Nephron (organoid): ENCODE measurements at regions not wholly inside any gene's neighbourhood (a gene's known extent, or its start where the extent isn't known, plus 50 kb on each side); places are given as distances from the start of the nearest gene placed in this dataset.

Experiments used
- H3K27ac Mint-ChIP-seq, 3 experiments: 2 replicates each; pipeline ENCODE4 v1.8.0; 2020; ENCODE audit warnings: mixed read lengths in 3 of 3, mild to moderate bottlenecking in 2 of 3, moderate library complexity in 1 of 3
- H3K27me3 Mint-ChIP-seq: 2 replicates; pipeline ENCODE4 v1.8.0; 2021; ENCODE audit warnings: low read depth, mild to moderate bottlenecking, moderate library complexity, mixed read lengths
- H3K36me3 Mint-ChIP-seq: 2 replicates; pipeline ENCODE4 v1.8.0; 2020; ENCODE audit warnings: low read depth, mixed read lengths
- H3K4me1 Mint-ChIP-seq: 2 replicates; pipeline ENCODE4 v1.8.0; 2020; ENCODE audit warnings: mixed read lengths
- H3K4me3 Mint-ChIP-seq, 3 experiments: 2 replicates each; pipeline ENCODE4 v1.8.0; 2020; ENCODE audit warnings: mild to moderate bottlenecking in 3 of 3, mixed read lengths in 3 of 3, moderate library complexity in 2 of 3
- H3K9me3 Mint-ChIP-seq: 2 replicates; pipeline ENCODE4 v1.8.0; 2020; ENCODE audit warnings: mixed read lengths
- TF ChIP-seq, protein P1 (sequence below), 3 experiments: fragments of 200-600 bp; sonication (generic); IDR thresholded peaks; one replicate each; pipeline ENCODE4 v1.5.0; 2021; ENCODE audit warnings: antibody characterized with exemption in 3 of 3; ENCODE audit not compliant: unreplicated experiment in 3 of 3

DNA sequence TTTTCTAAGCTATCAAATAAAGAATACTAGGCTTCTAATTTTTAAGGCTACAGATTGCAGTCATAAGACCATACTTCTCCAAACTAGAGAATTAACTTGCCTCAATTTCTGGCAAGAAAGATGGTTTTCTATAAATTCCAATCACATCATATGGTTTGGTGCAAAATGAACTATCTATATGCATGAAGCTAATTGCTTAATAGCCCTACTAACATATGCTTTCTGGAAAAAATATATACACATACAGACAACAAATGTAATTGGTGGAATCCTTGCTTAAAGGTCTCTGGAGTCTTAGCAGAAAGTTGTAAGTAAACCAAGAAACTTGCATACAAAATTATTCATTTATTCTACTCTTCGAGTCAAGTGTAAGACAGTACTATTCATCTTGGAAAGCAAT is 113.1 kb upstream of the NANOGP8 start:
- Mint-ChIP-seq H3K9me3 (no peaks in the 10 kb centered on the region), H3K27me3 (no peaks in the 10 kb centered on the region), H3K4me3 (no peak overlapping the region), H3K4me1 (no peaks in the 10 kb centered on the region), H3K36me3 (no peaks in the 10 kb centered on the region), H3K27ac (no peak overlapping the region)
- TF ChIP-seq, protein P1, sequence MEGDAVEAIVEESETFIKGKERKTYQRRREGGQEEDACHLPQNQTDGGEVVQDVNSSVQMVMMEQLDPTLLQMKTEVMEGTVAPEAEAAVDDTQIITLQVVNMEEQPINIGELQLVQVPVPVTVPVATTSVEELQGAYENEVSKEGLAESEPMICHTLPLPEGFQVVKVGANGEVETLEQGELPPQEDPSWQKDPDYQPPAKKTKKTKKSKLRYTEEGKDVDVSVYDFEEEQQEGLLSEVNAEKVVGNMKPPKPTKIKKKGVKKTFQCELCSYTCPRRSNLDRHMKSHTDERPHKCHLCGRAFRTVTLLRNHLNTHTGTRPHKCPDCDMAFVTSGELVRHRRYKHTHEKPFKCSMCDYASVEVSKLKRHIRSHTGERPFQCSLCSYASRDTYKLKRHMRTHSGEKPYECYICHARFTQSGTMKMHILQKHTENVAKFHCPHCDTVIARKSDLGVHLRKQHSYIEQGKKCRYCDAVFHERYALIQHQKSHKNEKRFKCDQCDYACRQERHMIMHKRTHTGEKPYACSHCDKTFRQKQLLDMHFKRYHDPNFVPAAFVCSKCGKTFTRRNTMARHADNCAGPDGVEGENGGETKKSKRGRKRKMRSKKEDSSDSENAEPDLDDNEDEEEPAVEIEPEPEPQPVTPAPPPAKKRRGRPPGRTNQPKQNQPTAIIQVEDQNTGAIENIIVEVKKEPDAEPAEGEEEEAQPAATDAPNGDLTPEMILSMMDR (IDR thresholded peaks at IDR 0.05; ENCODE audit: unreplicated experiment in 3 of 3) = no peak

DNA sequence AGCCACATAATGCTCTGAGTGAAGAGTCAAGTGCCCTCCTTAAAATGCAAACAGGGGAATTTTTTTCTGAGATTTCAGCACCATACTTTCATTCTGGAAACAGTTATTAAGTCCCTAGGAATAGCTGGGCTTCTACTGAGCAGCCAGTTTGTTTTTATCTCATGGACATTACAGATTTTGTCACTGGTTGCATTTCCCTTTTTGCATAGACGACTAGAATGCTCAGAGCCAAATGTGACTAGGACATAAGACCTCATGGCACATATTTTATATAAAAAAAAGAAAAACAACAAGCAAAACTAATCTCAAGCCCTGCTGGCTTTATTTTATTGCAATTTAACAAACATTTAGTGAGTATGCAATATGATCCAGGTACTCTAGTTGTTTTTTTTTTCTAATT is 112.7 kb upstream of the NANOGP8 start:
- Mint-ChIP-seq H3K4me1 (no peaks in the 10 kb centered on the region), H3K9me3 (no peaks in the 10 kb centered on the region), H3K27ac (peak overlapping the region in 1 of 3 experiments; percentile 51), H3K4me3 (no peak overlapping the region), H3K27me3 (no peaks in the 10 kb centered on the region), H3K36me3 (no peaks in the 10 kb centered on the region)
- TF ChIP-seq, protein P1 (IDR thresholded peaks at IDR 0.05; ENCODE audit: unreplicated experiment in 3 of 3) = no peak

DNA sequence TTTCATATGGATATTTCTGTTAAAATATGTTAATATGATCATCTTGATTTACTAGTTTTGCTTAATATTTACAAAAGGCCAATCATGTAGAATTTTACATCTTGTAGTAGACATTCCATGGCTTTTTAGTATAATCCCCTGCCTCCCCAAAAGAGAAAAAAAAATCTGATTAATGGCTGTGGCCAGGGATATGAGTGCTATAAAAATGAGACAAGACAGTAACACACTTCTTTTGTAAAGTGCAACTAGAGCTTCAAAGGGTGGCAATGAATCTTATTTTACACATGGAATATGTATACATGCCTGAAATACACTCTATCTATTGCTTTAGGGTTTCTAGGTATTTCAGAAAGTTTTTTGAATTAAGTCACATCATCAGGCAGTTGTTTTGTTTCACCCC is 112.2 kb upstream of the NANOGP8 start:
- H3K9me3 Mint-ChIP-seq = peaks cover 4% of the 10 kb centered on the region
- no peaks in the 10 kb centered on the region for H3K36me3 Mint-ChIP-seq
- TF ChIP-seq, protein P1 (IDR thresholded peaks at IDR 0.05; ENCODE audit: unreplicated experiment in 3 of 3) = no peak
- no peaks in the 10 kb centered on the region for H3K4me1 Mint-ChIP-seq
- H3K27ac Mint-ChIP-seq = peak overlapping the region in 2 of 3 experiments; percentile 41 to 51
- H3K4me3 Mint-ChIP-seq = no peak overlapping the region
- no peaks in the 10 kb centered on the region for H3K27me3 Mint-ChIP-seq

DNA sequence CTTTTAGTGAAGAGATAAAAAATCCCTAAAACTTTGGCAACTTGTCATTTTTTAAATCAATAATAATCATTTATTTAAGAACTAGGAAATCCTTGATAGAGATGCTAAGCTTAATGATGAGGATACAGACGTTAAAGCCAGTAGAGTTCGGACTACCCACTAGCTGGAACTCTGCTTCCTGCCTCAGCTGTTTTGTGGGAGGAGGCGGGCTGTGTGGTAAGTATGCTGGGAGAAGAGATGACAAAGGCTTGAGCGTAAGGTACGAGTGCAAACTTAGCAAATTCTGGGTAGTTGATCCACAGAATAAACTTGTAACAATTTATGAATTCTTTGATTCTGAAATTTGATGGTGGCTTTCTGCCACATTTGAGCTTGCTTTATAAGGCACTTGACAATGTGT is 111.2 kb upstream of the NANOGP8 start:
- Mint-ChIP-seq H3K27me3 (no peaks in the 10 kb centered on the region), H3K4me1 (no peaks in the 10 kb centered on the region), H3K9me3 (peaks cover 12% of the 10 kb centered on the region), H3K27ac (no peak overlapping the region), H3K36me3 (peaks cover 6% of the 10 kb centered on the region), H3K4me3 (no peak overlapping the region)
- TF ChIP-seq, protein P1 (IDR thresholded peaks at IDR 0.05; ENCODE audit: unreplicated experiment in 3 of 3) = no peak

DNA sequence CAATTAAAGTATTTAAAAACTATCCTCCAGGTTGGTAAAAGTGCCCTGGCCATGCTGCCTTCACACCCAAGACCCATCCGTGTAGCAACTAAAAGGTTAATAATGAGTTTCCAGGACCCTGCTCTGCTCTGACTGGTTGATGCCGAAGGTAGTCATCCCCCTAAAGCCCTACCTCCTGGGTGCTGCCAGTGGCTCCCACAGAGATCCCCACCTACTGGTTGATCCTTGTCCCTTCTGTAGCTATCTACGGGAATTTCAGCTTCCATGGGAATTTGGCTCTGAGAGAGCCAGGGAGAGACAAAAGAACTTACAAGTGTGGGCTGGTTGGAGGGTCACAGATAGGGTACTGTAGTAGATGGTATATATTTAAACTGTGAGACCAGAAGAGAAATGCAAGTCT is 110.6 kb upstream of the NANOGP8 start:
- Mint-ChIP-seq H3K27me3 (no peaks in the 10 kb centered on the region), H3K4me1 (no peaks in the 10 kb centered on the region), H3K4me3 (no peak overlapping the region), H3K36me3 (peaks cover 9% of the 10 kb centered on the region), H3K9me3 (peaks cover 12% of the 10 kb centered on the region), H3K27ac (no peak overlapping the region)
- TF ChIP-seq, protein P1 (IDR thresholded peaks at IDR 0.05; ENCODE audit: unreplicated experiment in 3 of 3) = no peak

DNA sequence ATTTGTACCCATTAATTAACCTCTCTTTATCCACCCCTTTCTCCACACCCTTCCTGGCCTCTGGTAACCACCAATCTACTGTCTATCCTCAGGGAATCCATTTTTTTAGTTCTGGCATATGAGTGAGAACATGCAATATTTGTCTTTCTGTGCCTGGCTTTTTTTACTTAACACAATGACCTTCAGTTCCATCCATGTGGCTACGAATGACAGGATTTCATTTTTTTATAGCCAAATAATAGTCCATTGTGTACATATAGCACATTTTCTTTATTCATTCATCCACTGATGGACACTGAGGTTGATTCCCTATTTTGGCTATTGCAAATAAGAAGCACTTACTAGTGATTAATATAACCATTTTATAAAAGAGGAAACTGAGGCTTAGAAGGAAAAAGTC is 109.9 kb upstream of the NANOGP8 start:
- H3K27me3 Mint-ChIP-seq = peaks cover 3% of the 10 kb centered on the region
- H3K4me3 Mint-ChIP-seq = no peak overlapping the region
- H3K9me3 Mint-ChIP-seq = peaks cover 14% of the 10 kb centered on the region
- TF ChIP-seq, protein P1 (IDR thresholded peaks at IDR 0.05; ENCODE audit: unreplicated experiment in 3 of 3) = no peak
- no peak overlapping the region for H3K27ac Mint-ChIP-seq
- H3K4me1 Mint-ChIP-seq = no peaks in the 10 kb centered on the region
- peaks cover 16% of the 10 kb centered on the region for H3K36me3 Mint-ChIP-seq
